Adrenal gland (tissue), 5 donors: ENCODE measurements at regions not wholly inside any gene's neighbourhood (a gene's known extent, or its start where the extent isn't known, plus 50 kb on each side); places are given as distances from the start of the nearest gene placed in this dataset.

Source experiments
- POLR2A ChIP-seq, 2 donors: fragments of 450-650 bp; IDR thresholded peaks; one replicate each; pipeline ENCODE4 v1.6.1; 2017; ENCODE audit warnings: antibody characterized with exemption in 2 of 2, mild to moderate bottlenecking in 2 of 2, moderate library complexity in 1 of 2
- TF ChIP-seq, protein P1 (sequence below), 6 experiments: fragments of 450-650 bp in 4 of 6; fragments of 200-600 bp in 2 of 6; sonication (generic) in 1 of 6; IDR thresholded peaks; 1 replicate in 5 of 6; 2 replicates in 1 of 6; pipeline versions ENCODE4 v1.5.1 to v1.8.0; 2016 to 2021; ENCODE audit warnings: antibody characterized with exemption in 6 of 6, mild to moderate bottlenecking in 2 of 6, moderate library complexity in 1 of 6
- donor health status: DM: no; HTN: no; CAD: no.

DNA sequence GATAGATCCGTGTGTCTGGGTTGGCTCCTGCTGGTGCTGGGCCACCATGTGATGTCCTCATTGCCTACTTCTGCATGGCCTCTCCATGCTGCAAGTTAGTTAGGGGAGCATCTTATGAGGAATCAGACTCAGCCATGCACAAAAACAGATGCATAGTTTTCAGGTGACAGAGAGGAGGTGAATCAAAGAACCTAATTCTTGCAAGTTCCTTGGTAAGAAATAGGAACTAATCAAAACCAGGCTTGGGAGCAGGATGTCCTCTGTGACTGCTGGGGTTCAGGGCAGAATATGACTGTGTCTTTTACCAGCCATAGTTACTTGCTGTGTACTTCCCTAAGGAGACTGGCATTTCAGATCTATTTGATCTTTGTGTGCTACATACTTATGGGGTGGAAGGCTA is 61.6 kb downstream of the C9orf152 start:
- TF ChIP-seq, protein P1, sequence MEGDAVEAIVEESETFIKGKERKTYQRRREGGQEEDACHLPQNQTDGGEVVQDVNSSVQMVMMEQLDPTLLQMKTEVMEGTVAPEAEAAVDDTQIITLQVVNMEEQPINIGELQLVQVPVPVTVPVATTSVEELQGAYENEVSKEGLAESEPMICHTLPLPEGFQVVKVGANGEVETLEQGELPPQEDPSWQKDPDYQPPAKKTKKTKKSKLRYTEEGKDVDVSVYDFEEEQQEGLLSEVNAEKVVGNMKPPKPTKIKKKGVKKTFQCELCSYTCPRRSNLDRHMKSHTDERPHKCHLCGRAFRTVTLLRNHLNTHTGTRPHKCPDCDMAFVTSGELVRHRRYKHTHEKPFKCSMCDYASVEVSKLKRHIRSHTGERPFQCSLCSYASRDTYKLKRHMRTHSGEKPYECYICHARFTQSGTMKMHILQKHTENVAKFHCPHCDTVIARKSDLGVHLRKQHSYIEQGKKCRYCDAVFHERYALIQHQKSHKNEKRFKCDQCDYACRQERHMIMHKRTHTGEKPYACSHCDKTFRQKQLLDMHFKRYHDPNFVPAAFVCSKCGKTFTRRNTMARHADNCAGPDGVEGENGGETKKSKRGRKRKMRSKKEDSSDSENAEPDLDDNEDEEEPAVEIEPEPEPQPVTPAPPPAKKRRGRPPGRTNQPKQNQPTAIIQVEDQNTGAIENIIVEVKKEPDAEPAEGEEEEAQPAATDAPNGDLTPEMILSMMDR (IDR thresholded peaks at IDR 0.05): no peak
- TF ChIP-seq POLR2A (IDR thresholded peaks at IDR 0.05): no peak
